ENCODE measurements at regions not wholly inside any gene's neighbourhood (a gene's known extent, or its start where the extent isn't known, plus 50 kb on each side); places are given as distances from the start of the nearest gene placed in this dataset.

DNA sequence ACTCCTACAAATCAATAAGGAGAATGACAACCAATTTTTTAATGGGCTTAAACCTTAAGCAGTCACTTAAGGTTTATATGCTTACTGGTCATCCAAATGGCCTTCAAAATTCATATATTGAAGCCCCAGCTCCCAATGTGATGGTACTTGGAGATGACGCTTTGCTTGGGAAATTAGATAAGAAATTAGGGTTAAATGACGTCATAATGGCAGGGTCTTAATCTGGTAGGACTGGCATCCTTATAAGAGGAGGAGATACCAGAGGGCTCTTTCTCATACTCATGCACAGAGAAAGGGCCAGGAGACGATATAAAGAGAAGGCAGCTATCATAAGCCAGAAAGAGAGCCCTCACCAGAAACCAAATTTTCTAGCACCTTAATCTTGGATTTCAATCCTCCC, 350.8 kb upstream of the NFE2L3 start:
- TF ChIP-seq, protein P1, sequence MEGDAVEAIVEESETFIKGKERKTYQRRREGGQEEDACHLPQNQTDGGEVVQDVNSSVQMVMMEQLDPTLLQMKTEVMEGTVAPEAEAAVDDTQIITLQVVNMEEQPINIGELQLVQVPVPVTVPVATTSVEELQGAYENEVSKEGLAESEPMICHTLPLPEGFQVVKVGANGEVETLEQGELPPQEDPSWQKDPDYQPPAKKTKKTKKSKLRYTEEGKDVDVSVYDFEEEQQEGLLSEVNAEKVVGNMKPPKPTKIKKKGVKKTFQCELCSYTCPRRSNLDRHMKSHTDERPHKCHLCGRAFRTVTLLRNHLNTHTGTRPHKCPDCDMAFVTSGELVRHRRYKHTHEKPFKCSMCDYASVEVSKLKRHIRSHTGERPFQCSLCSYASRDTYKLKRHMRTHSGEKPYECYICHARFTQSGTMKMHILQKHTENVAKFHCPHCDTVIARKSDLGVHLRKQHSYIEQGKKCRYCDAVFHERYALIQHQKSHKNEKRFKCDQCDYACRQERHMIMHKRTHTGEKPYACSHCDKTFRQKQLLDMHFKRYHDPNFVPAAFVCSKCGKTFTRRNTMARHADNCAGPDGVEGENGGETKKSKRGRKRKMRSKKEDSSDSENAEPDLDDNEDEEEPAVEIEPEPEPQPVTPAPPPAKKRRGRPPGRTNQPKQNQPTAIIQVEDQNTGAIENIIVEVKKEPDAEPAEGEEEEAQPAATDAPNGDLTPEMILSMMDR (conservative IDR thresholded peaks at IDR 0.05; ENCODE audit: low read depth, low read length) = no peak
- TF ChIP-seq EZH2 (IDR thresholded peaks at IDR 0.05; ENCODE audit: low read length, unreplicated experiment) (no peak), EZH2phosphoT487 (IDR thresholded peaks at IDR 0.05; ENCODE audit: borderline replicate concordance, low read length) (no peak)

Data from PC-3 (cell line).